Mesenteric fat pad (tissue), 1 donor: ENCODE measurements at regions not wholly inside any gene's neighbourhood (a gene's known extent, or its start where the extent isn't known, plus 50 kb on each side); places are given as distances from the start of the nearest gene placed in this dataset.
"Not testable (repeated sequence)": the region's sequence is repeated elsewhere in the genome, so short reads cannot be mapped to it uniquely, and the experiment has no call there.

ENCODE experiments used
- DNase-seq: peaks from one replicate; pipeline ENCODE4 v3.0.0-alpha.2; 2020; ENCODE audit warnings: low spot score
- donor health status: DM: yes; HTN: yes; CAD: no.

DNA sequence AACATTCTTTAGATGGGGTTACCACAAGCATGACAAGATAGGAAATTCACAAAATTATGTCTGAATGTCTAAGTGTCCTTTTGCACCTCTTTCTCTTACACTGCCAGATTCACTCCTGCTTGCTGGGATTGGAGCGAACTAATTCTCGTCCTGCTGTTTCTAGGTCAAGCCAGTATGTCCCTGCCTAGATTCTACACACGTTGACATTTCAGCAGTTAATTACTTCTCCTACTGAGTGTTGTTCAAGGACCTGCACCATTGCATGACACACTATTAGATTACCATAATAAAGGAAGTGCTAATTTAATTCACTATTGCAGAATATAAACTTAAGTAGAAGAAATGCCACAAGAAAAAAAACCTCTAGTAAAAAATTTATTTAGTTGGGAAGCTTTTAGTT is 1911.7 kb downstream of the PCDH7 start:
- DNase-seq, result no peak

DNA sequence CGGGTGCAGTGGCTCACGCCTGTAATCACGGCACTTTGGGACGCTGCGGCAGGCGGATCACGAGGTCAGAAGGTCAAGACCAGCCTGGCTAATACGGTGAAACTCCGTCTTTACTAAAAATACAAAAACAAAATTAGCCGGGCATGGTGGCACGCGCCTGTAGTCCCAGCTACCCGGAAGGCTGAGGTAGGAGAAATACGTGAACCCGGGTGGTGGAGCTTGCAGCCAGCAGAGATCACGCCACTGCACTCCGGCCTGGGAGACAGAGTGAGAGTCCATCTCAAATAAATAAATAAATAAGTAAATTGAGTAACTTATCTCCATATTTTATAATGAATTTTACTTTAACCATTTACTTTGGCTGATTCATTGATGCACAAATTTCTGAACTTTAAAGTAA is 1913.3 kb downstream of the PCDH7 start:
- no peak for DNase-seq

DNA sequence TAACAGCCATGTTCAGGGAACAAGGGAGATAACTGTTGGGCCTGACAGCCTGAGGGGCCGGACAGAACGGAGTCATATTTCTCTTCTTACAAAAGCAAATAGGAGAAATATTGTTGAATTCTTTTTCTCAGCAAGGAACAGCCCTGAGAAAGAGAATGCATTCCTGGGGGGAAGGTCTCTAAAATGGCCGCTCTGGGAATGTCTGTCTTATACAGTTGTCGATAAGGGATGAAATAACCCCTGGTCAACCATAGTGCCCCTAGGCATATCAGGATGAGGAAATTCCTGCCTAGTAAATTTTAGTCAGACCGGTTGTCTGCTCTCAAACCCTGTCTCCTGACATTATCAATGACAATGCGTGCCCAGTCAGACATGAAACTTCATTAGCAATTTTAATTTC is 1925.5 kb downstream of the PCDH7 start:
- DNase-seq, result no peak

DNA sequence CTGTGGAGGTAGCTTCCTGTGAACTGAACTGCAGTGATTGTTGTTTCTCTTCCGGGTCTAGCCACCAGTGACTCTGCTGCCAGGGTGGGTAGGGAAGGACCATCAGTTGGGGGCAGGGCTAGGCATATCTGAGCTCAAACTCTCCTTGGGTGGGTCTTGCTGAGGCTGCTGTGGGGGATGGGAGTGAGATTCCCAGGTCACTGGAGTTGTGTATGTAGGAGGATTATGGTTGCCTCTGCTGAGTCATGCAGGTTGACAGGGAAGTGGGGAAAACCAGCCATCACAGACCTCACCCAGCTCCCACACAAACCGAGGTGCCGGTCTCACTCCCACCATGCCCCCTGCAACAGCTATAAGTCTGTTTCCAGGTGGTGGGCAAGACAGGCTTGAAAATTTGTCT is 1937.8 kb downstream of the PCDH7 start:
- no peak for DNase-seq

DNA sequence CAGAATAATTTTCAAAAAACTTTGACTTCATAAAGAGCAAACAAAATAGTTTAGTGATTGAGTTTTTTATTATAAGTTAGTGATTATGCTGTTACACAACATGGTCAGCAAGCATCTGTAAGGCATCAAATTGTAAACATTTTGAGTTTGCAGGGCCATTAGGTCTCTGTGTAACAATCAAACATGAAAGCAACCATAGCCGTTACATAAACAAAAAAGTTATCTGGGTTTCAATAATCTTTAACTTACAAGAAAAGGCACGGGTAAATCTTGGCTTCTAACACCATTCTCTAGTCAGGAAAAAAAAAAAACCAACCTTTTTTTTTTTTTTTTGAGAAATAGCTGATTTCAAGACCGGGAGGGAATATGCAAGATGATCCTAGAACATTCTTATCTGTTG is 1941.1 kb downstream of the PCDH7 start:
- no peak for DNase-seq

DNA sequence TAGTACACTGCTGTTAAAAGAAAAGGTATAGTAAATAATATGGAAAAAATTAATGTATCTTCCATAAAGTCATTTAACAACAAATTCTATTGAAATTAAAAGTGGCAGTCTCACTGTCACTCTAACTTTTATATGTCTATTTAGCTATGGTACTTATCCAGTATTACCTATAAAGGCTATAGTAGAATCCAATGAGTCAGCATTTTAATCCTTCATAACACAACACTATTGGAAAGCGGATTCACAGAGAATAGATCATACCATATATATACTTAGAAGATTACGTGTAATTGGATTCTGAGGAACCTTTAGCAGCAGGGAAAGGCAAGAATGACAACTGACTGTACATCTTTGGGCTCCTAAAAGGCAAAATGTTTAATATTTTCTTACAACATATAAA is 1942.6 kb downstream of the PCDH7 start:
- DNase-seq, result no peak

DNA sequence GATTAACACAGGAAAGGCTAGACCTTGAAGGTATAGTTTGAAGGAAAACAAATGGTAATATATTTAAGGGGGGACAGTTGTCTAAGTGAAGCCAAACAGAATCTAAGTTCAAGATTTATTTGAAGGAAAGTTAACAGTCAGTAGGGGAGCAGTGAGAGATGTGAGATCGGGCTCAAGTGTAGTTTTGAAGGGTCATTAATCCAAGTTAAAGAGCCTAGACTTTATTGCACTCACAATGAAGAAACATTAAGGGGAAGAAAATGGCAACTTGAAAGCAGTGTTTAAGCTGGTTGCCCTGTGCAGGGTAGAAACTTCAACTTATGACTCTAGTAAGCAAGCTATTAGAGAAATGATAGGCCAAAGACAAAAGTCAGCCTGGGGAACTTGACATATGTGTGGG is 1952.2 kb downstream of the PCDH7 start:
- no peak for DNase-seq

DNA sequence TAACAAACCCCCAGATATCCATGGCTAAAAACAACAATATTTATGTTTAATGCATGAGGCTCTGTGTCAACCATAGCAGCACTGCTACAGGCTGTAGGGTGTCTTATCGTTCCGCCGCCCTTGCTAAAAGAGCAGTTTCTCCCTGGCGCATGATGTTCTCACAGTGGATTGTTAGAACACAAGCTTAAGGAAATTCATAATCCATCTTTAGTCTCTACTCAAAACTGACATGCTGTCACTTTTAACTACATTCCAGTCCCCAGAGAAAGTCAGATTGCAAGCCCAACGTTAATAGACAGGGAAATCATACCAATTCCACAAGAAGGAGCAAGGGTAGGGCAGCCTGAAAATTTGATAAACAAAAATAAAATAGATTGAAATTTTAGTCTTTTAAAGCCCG is 1960.8 kb downstream of the PCDH7 start:
- no peak for DNase-seq

DNA sequence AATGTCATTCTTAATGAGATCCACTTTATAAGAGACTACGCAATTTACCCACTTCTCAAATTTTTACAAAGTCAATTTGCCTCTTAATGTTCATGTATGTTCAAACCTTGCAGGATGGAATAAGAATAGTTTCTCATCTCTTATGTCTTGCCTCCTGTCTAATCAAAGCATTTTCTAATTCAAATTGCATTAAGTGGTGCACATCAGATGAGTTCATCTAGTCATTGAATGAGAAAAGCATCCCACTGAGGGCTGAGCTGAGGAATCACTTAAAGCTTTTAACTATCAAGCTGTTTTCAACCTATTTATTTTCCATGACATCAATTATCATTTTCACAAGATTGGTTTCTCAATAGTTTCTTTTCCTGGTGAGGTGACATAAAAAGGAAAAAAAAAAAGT is 1964.0 kb downstream of the PCDH7 start:
- DNase-seq, result no peak

DNA sequence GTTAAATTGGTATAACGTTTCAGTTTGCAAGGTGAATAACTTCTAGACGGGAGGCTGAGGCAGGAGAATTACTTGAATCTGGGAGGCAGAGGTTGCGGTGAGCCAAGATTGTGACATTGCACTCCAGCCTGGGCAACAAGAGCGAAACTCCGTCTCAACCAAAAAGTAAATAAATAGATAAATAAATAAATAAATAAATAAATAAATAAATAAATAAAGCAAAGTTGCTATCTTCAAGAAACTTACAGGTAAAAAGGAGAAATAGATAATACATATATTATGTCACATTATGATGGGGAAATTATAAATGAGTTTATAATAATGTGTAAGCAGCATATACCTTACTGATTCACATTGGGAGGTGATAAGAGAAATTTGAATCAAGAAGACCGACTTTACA is 1966.0 kb downstream of the PCDH7 start:
- DNase-seq, result no peak

DNA sequence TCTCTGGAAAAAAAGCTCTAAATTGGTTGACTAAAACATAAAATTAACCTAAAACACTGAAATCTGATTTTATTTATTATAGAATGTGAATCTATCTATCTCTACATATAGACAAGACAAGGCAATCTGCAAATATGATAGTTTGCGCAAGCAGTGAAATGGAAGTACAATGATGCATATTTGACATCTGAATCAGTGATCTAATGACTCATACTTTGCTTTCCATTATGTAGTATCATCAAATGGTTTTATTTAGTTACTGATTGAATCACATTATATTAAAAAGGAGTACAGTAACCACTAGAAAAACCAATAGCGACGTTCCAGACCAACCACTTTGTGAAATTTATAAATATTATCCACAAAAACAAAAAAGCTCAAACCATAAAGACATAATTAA is 1969.3 kb downstream of the PCDH7 start:
- no peak for DNase-seq

DNA sequence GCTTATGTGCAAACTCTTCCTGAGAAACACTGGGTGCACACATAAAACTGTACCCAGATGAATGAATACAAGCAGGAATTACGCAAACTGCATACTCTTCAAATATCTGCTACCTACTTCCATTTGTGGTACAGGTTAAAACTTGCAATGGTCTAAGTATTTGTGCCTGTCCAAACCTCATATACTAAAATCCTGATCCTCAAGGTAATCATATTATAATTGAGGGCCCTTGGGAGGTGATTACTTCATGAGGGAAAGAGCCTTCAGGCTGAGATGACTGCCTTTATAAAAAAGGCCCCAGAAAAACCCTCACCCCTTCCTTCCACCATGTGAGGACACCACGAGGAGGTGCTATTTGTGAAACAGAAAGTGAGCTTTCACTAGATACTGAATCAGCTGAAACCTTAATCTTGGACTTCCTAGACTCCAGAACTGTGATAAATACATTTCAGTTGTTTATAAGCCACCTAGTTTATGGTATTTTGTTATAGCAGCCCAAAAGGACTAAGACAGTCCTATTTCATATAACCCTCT is 1977.2 kb downstream of the PCDH7 start:
- DNase-seq, result no peak

DNA sequence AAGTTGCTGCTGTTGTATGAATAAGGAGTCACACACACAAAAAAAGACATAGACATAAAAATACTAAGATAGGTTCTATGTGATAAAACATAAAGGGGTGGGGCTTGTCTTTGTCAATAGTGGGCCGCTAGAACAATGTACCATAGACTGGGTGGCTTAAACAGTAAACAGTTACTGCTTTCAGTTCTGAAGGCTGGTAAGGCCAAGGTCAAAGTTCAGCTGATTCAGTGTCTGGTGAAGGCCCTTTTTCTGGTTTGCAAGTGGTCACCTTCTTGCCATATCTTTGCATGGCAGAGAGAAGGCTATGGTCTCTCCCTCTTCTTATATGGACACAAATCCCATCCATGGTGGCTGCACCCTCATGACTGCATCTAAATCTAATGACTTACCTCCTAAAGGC is 1980.7 kb downstream of the PCDH7 start:
- DNase-seq, result no peak

DNA sequence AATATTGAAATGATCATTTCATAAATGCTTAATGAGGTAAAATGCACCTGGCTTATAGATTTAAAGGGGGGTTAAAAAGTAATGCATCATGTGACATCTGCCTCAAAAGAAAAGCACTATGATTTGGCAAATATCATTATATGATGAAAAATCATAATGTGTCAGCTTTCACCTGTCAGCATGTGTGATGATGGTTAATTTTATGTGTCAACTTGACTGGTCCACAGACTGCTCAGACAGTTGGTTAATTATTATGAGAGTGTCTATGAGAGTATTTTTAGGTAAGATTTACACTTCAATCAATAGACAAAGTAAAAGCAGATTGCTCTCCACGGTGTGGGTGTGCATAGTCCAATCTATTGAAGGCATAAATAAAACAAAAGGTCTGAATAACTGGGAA is 1986.7 kb downstream of the PCDH7 start:
- DNase-seq, result no peak

DNA sequence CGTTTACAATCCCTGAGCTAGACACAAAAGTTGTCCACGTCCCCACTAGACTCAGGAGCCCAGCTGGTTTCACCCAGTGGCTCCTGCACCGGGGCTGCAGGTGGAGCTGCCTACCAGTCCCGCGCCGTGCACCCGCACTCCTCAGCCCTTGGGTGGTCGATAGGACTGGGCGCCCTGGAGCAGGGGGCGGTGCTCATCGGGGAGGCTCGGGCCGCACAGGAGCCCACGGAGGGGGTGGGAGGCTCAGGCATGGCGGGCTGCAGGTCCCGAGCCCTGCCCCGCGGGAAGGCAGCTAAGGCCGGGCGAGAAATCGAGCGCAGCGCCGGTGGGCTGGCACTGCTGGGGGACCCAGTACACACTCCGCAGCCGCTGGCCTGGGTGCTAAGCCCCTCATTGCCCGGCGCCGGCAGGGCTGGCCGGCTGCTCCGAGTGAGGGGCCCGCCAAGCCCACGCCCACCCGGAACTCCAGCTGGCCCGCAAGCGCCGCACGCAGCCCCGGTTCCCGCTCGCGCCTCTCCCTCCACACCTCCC is 1996.0 kb downstream of the PCDH7 start:
- DNase-seq, result not testable (repeated sequence)

DNA sequence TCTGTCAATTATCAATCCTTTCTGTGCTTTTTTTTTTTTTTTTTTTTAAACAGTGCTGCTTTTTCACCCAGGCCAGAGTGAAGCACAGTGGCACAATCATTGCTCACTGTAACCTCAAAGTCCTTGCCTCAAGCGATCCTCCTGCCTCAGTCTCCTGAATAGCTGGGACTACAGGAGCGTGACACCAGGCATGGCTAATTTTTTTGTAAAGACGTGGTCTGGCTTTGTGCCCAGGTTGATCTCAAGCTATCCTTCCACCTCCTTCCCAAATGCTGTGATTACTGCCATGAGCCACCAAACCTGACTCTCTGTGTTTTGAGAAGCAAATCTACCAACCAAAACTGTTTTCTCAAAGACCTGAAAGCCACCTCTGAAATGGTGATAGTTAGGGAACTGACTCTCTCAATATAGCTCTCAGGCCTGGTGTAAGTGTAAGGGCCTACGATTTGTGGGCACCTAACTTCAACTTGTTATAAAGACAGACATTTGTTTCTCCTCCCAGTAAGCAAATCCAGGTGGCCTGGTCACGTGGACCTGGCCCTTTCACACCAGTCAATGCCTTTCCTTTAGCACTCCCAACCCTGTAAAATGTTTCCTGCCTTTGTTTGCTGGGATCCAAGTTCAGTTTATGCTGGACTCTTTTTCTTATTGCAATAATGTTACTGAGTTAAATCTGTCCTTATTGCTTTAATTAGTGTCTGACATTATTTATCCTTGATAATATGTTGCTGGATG is 2015.9 kb downstream of the PCDH7 start:
- DNase-seq, result no peak

DNA sequence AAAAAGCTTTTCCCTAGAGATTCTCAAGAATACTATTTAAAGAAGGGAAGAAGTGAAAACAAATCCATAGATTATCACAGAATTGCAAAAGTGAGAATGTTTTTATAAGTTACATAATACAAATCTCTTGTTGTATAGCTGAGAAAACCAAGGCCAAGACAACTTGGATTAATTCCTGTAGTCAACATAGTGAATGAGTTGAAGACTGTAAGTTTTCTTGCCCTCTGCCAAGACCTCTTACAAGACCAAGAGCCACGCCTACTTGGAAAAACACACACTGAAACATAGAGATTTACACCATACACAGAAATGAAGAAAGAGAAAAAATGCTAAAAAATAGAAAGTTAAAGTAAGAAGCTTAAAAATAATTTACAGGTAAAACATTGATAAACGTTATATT is 2024.0 kb downstream of the PCDH7 start:
- no peak for DNase-seq

DNA sequence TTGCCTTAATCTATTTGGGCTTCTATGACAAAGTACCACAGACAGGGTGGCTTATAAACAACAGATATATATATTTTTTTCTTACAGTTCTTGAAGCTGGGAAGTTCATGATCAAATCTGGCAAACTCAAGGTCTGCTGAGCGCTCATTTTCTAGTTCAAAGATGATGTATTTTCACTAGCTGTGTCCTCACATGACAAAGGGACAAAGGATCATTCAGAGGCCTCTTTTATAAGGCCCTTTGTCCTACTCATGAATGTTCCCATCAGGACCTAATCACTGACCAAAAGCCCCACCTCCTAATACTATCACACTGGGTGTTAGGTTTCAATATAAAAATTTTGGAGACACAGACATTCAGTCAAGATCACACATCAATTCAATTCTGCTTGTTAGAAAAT is 2025.2 kb downstream of the PCDH7 start:
- DNase-seq, result no peak

DNA sequence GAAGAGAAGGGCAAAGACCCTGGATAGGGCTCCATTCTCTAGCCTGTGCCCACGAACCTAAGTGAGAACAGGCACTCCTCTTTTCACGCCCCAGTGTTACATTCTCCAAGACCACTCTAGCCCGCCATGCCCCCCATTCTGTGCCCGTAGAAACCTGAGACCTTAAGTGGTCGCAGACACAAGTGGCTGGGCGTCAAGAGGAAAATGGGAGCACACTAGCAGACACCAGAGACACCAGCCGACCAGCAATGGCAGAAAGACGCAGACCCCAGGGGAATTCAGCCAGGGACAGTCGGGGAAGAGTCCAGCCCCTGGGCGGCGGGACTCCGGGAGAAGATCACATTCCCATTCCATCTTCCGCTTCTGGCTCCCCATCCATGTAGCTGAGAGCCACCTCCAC is 2027.9 kb downstream of the PCDH7 start:
- DNase-seq, result no peak

DNA sequence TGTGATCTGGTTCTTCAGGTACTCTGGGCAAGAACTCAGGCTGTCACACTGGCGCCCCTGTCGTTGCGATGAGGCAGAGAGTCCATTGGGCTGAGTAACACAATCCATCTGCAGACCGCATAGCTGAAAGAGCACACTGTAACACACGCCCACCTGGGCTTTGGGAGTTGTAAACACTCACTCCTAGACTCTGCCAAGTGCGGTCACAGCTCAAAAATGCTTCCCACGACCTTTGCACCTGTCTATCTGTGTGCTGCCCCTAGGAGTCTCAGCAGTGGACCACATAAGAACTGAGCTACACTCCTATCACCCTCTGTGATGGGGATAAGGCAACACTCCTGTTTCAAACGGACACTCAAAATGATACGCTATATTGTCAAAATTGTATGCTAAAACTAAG is 2028.3 kb downstream of the PCDH7 start:
- DNase-seq, result no peak

DNA sequence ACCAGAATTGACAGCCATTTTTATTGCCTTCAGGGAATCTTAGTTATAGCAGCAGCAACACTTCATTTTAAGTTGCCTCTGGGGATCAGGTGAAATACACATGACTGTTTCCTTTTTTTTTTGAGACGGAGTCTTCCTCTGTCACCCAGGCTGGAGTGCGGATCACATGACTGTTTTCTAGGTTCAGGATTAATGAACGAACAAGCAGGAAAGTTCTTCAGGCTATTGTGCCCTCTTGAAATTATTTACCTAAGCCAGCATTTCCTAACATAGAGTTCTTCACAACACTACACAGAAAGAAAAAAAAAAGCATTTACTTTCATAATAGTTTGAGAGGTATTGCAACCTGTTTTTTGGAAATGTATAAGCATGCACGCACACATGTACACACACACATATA is 2032.8 kb downstream of the PCDH7 start:
- DNase-seq, result no peak

DNA sequence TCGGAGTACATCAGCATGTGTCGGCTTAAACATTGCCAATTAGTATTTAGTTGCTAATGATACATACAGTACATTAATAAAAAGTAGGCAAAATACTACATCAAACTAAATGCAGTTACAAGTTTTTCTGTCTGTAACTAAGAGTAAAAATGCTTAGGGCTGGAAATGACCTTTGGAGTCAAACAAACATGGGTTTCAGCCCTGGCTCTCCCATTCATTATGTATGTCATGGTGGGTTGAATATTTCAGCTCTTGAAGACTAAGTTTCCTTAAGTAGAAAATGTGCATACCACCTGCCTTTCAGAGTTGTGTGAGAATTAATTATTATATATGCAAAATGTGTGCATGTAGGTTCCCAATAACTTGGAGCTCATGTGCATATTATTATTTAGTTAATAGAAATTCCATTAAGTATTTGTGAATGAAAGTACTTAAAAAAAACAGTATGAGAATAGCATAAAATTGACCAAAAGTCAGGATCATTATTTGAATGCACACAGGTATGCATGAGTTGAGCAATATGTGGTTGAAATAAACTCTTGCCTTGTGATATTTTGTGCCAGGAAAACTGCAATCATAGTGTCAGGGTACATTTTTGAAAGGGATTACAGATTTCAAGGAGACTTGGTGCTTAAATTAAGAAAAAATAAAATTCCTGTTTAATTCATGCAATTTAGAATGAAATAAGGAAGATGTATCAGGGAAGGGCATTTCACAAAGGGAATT is 2048.7 kb downstream of the PCDH7 start:
- no peak for DNase-seq

DNA sequence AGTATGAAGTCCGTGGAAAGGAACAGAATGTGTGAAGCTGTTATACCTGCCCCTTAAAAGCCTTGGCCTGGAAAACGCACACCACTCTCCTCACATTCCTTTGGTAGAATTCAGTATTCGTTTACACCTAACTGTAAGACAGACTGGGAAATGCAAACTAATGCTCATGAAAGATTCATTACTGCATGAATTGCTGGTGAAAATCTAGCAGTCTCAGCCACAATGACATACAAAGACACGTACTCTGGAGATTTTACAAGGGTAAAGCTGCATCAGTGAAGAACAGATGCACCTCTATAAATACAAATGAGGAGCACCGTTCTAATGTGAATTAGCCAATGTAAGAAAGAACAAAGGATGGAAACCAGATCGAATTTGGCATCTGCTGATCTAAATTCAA is 2051.3 kb downstream of the PCDH7 start:
- no peak for DNase-seq
